22Rv1 (cell line): ENCODE measurements at regions not wholly inside any gene's neighbourhood (a gene's known extent, or its start where the extent isn't known, plus 50 kb on each side); places are given as distances from the start of the nearest gene placed in this dataset.
"Not testable (repeated sequence)": the region's sequence is repeated elsewhere in the genome, so short reads cannot be mapped to it uniquely, and the experiment has no call there.

Source experiments
- H3K27ac ChIP-seq: fragments of 450-650 bp; 2 replicates; pipeline ENCODE4 v1.5.1; 2017
- ZFX ChIP-seq: fragments of 450-650 bp; IDR thresholded peaks from 2 replicates; pipeline ENCODE4 v1.6.1; 2017; ENCODE audit warnings: antibody characterized with exemption, borderline replicate concordance
- TF ChIP-seq, protein P1 (sequence below): fragments of 450-650 bp; IDR thresholded peaks from 2 replicates; pipeline ENCODE4 v1.5.1; 2017; ENCODE audit warnings: mild to moderate bottlenecking

DNA sequence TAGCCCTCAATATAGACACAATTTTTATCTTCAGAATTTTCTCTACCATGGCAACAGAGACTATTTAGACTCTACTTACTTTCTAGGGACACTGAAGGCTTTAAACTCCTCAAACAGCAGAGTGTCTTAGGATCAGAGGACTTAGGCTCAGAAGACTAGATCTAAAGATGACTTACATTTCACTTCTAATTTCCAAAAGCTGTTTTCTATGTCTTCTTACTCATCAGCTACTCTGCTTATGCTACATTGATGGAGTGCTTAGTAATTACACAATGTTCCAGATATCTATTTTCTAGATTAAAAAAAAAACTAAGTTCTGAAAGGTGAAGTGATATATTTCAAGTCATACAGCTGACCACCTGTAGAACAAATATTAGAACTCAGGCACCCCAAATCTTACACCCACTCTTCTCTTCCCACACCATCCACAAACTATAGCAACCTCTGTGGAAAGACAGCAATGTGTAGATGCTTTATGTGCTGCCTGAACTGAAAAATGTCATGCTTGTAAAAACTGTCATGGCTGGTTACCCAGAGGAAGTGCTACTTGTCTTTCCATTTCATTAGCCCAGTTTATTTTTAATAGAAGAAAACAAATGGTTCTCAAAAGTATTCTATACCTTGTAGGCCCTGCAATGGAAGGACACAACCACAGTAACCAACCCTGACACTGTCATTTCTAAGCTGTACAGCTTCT is 831.0 kb upstream of the ACVR2A start:
- H3K27ac ChIP-seq: no peak overlapping the region
- TF ChIP-seq, protein P1, sequence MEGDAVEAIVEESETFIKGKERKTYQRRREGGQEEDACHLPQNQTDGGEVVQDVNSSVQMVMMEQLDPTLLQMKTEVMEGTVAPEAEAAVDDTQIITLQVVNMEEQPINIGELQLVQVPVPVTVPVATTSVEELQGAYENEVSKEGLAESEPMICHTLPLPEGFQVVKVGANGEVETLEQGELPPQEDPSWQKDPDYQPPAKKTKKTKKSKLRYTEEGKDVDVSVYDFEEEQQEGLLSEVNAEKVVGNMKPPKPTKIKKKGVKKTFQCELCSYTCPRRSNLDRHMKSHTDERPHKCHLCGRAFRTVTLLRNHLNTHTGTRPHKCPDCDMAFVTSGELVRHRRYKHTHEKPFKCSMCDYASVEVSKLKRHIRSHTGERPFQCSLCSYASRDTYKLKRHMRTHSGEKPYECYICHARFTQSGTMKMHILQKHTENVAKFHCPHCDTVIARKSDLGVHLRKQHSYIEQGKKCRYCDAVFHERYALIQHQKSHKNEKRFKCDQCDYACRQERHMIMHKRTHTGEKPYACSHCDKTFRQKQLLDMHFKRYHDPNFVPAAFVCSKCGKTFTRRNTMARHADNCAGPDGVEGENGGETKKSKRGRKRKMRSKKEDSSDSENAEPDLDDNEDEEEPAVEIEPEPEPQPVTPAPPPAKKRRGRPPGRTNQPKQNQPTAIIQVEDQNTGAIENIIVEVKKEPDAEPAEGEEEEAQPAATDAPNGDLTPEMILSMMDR: no peak
- no peak for TF ChIP-seq ZFX

DNA sequence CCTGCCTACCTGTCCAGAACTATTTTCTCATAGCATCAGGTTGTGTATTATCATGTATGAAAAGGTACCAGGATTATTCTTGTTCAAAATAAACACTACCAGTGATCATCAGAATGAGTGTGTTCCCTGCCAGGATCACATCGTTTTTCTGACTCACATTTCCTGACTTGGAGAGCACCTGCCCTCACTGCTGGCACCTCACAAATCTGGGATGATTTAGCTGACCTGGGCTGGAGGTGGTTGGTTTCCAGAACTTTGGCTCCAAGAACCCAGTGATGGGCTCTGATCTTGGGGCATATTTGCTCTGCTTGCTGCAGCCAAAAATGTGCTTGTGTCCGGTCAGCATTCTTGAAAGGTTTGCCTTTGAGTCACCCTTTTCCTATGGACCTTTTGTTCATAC is 836.3 kb upstream of the ACVR2A start:
- no peak overlapping the region for H3K27ac ChIP-seq
- TF ChIP-seq ZFX: no peak
- TF ChIP-seq, protein P1: no peak

DNA sequence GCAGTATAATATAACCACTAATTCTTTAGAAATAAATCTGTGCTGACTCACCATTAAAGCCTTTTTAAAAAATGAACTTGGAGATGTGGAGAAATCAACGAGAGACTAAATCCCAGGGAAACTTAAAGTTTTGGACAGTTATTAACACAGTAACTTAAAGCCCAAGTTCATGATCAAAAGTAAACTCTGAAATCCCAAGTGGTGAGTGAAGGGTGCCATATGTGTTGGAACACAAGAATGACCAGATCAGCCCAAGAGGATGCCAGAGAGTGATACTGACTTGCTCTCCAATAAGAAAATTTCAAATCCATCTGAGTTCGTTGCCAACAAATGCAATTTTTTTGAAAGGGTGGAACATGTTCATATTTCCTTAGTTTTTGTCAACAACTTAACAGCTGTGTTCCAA is 838.1 kb upstream of the ACVR2A start:
- no peak overlapping the region for H3K27ac ChIP-seq
- TF ChIP-seq, protein P1: no peak
- TF ChIP-seq ZFX: no peak

DNA sequence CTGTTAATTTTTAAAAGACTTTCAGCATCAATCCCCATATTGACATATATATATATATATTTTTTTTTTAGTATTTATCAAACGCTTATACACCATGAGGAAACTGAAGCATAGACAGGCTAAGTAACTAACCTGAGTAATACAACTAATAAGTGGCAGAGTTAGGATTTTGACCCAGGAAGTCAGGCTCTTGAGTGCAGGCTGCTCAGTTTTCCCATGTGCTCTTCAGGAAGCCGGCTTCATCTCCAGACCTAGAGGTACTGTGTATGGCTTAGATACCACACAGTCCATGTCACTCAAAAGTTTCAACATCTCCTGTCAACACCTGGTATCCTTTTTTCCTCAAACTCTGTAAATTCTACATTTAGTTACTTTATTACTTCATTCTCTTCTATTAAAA is 841.7 kb upstream of the ACVR2A start:
- H3K27ac ChIP-seq: no peak overlapping the region
- TF ChIP-seq, protein P1: no peak
- TF ChIP-seq ZFX: no peak

DNA sequence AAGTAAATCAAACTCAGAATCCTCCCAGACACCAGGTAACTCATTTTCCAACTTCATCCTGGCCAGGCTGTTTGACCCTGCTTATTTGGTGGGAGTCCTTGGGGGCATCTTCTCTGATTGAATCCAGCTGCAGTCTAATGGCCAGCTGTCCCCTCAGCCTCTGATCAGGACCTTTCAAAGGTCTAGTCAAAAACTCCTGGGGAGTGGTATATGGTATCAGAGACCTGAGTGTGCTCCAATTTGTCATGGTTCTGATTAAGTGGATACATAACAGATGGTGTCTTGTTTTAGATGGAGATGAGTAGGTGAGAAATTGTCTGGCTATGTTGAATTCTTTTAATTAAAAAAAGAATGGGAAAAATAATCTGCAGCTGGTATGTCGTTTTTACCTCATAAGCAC is 842.6 kb upstream of the ACVR2A start:
- TF ChIP-seq, protein P1: no peak
- no peak for TF ChIP-seq ZFX
- no peak overlapping the region for H3K27ac ChIP-seq

DNA sequence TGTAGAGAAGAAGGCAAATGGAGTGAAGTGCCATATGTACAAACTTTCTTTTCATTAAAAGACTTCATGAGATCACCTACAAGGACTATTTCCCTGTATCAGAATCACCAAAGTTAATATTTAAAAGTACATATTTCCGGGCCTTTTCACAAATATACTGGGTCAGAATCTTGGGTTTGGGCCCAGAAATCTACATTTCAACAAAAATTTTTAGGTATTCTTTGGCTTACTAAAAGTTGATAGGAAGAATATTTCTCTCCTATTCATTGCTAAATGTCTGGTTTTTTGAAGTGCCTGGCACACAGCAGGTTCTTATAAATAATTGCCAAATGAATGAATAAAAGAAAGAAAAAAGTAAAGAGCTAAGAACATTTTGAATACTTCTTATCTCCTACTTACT is 843.8 kb upstream of the ACVR2A start:
- TF ChIP-seq, protein P1: no peak
- no peak for TF ChIP-seq ZFX
- no peak overlapping the region for H3K27ac ChIP-seq

DNA sequence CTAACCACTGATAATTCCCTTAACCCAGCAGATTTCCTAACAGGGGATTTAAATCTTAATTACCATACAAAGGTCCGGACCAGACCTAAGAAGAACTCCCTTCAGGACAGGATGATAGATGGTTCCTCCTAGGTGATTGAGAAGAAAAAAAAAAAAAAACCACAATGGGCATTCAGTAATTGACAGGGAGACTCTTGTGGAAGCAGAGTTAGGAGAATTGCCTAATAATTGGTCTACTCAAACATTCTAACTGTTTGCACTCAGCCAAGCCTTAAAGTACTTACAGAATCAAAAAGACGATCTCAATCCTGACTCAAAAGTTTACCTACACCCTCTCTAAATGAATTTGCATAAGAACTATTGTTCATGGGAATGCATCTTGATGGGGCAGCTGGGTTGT is 844.7 kb upstream of the ACVR2A start:
- not testable (repeated sequence) for H3K27ac ChIP-seq

DNA sequence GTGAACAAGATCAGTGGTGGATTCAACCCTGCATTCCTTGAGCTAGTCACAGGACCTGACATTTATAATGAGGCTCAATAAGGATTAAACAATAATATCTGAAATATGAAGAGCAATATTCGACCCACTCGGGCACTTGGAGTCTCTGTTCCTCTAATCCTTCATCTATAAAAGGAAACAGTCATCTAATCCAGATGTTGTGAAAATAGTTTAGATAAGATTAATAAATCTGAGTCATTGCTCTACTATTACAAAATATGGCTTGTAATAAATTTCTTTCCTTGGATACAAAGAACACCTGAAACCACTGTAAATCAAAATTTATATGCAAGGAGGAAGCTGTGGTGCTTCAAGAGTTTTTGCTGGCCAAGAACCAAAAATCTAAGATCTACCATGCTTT is 846.9 kb upstream of the ACVR2A start:
- no peak overlapping the region for H3K27ac ChIP-seq

More for the DNA sequence above, 846.9 kb upstream of the ACVR2A start:
- TF ChIP-seq ZFX: no peak
- TF ChIP-seq, protein P1: no peak
